ENCODE measurements at regions not wholly inside any gene's neighbourhood (a gene's known extent, or its start where the extent isn't known, plus 50 kb on each side); places are given as distances from the start of the nearest gene placed in this dataset.

- TF ChIP-seq CTCF (IDR thresholded peaks at IDR 0.05; ENCODE audit: insufficient read depth, low read length, poor library complexity, severe bottlenecking) (no peak), EZH2phosphoT487 (conservative IDR thresholded peaks at IDR 0.05; ENCODE audit: low read length) (no peak)
Observed at GRCh38 chr6:78131521-78131920, 478.7 kb downstream of the MEI4 start.

Measured in SU-DHL-6 (cell line).